Immature natural killer cell (primary cell): ENCODE measurements at regions not wholly inside any gene's neighbourhood (a gene's known extent, or its start where the extent isn't known, plus 50 kb on each side); places are given as distances from the start of the nearest gene placed in this dataset.
A peak's percentile ranks its signal among the peaks of the same experiment; 100 is the strongest.
"Not testable (repeated sequence)": the region's sequence is repeated elsewhere in the genome, so short reads cannot be mapped to it uniquely, and the experiment has no call there.

Experiments used
- DNase-seq, 3 donors: peaks; one replicate each; pipeline ENCODE4 v3.0.0; 2022; ENCODE audit warnings: mixed read lengths in 1 of 3
- H3K27ac Mint-ChIP-seq, 6 donors: one replicate each; pipeline ENCODE4 v1.8.0; 2020; ENCODE audit warnings: mixed read lengths in 6 of 6, mild to moderate bottlenecking in 5 of 6, inconsistent platforms in 4 of 6, moderate library complexity in 3 of 6
- H3K27me3 Mint-ChIP-seq, 3 donors: one replicate each; pipeline ENCODE4 v1.8.0; 2020 to 2021; ENCODE audit warnings: low read depth in 3 of 3, mild to moderate bottlenecking in 3 of 3, mixed read lengths in 3 of 3, moderate library complexity in 3 of 3, inconsistent platforms in 1 of 3
- H3K36me3 Mint-ChIP-seq, 3 donors: one replicate each; pipeline ENCODE4 v1.8.0; 2020; ENCODE audit warnings: mixed read lengths in 3 of 3, inconsistent platforms in 2 of 3, mild to moderate bottlenecking in 2 of 3
- H3K4me1 Mint-ChIP-seq, 2 donors: one replicate each; pipeline ENCODE4 v1.8.0; 2020; ENCODE audit warnings: inconsistent platforms in 2 of 2, mild to moderate bottlenecking in 2 of 2, mixed read lengths in 2 of 2, moderate library complexity in 1 of 2
- H3K4me3 Mint-ChIP-seq, 5 donors: one replicate each; pipeline ENCODE4 v1.8.0; 2020; ENCODE audit warnings: mild to moderate bottlenecking in 5 of 5, mixed read lengths in 5 of 5, inconsistent platforms in 3 of 5, moderate library complexity in 3 of 5
- H3K9me3 Mint-ChIP-seq, 6 donors: one replicate each; pipeline ENCODE4 v1.8.0; 2020; ENCODE audit warnings: mild to moderate bottlenecking in 6 of 6, mixed read lengths in 6 of 6, inconsistent platforms in 4 of 6, moderate library complexity in 3 of 6

GRCh38 chr16:27600381-27600780, 50.4 kb downstream of the KATNIP start:
- Mint-ChIP-seq H3K4me3 (no peak overlapping the region), H3K27ac (no peak overlapping the region), H3K9me3 (peaks cover 0 to 2% (median 0%) of the 10 kb centered on the region in 6 donors), H3K36me3 (peaks cover 0 to 3% (median 3%) of the 10 kb centered on the region in 3 donors), H3K4me1 (peaks cover 0 to 1% of the 10 kb centered on the region in 2 donors), H3K27me3 (peaks cover 0 to 2% (median 1%) of the 10 kb centered on the region in 3 donors)
- no peak for DNase-seq

- H3K36me3 Mint-ChIP-seq: peaks cover 0 to 3% (median 3%) of the 10 kb centered on the region in 3 donors
- no peak overlapping the region for H3K27ac Mint-ChIP-seq
- peaks cover 0 to 2% (median 0%) of the 10 kb centered on the region in 6 donors for H3K9me3 Mint-ChIP-seq
- no peak for DNase-seq
- H3K4me1 Mint-ChIP-seq: peaks cover 0 to 1% of the 10 kb centered on the region in 2 donors
- no peaks in the 10 kb centered on the region for H3K27me3 Mint-ChIP-seq
- H3K4me3 Mint-ChIP-seq: no peak overlapping the region
These were observed 52.2 kb downstream of the KATNIP start for GRCh38 chr16:27602103-27602502.

- H3K36me3 Mint-ChIP-seq: peaks cover 5 to 11% (median 6%) of the 10 kb centered on the region in 3 donors
These were observed 55.7 kb downstream of the KATNIP start for GRCh38 chr16:27605500-27606106.

GRCh38 chr16:27611340-27611739, 61.4 kb downstream of the KATNIP start:
- no peaks in the 10 kb centered on the region for H3K4me1 Mint-ChIP-seq
- no peak overlapping the region for H3K27ac Mint-ChIP-seq
- peaks cover 5 to 8% (median 6%) of the 10 kb centered on the region in 3 donors for H3K36me3 Mint-ChIP-seq
- no peak overlapping the region for H3K4me3 Mint-ChIP-seq
- DNase-seq: no peak
- H3K9me3 Mint-ChIP-seq: no peaks in the 10 kb centered on the region
- no peaks in the 10 kb centered on the region for H3K27me3 Mint-ChIP-seq

More at GRCh38 chr16:27605500-27606106, 55.7 kb downstream of the KATNIP start:
- not testable (repeated sequence) for H3K4me1 Mint-ChIP-seq, H3K9me3 Mint-ChIP-seq, H3K27ac Mint-ChIP-seq, H3K4me3 Mint-ChIP-seq, H3K27me3 Mint-ChIP-seq
- DNase-seq: peak; percentile 5 to 13 (median 13)

- peaks cover 5 to 6% (median 5%) of the 10 kb centered on the region in 3 donors for H3K36me3 Mint-ChIP-seq
- no peaks in the 10 kb centered on the region for H3K4me1 Mint-ChIP-seq
- H3K9me3 Mint-ChIP-seq: no peaks in the 10 kb centered on the region
- DNase-seq: no peak
- H3K4me3 Mint-ChIP-seq: no peak overlapping the region
- no peaks in the 10 kb centered on the region for H3K27me3 Mint-ChIP-seq
- H3K27ac Mint-ChIP-seq: no peak overlapping the region
These were observed 63.4 kb downstream of the KATNIP start for GRCh38 chr16:27613238-27613791.

- peaks cover 0 to 2% (median 0%) of the 10 kb centered on the region in 3 donors for H3K27me3 Mint-ChIP-seq
- no peaks in the 10 kb centered on the region for H3K4me1 Mint-ChIP-seq
- no peak overlapping the region for H3K4me3 Mint-ChIP-seq
- no peak for DNase-seq
- peaks cover 4 to 25% (median 8%) of the 10 kb centered on the region in 3 donors for H3K36me3 Mint-ChIP-seq
- no peak overlapping the region for H3K27ac Mint-ChIP-seq
- H3K9me3 Mint-ChIP-seq: no peaks in the 10 kb centered on the region
These were observed 67.7 kb downstream of the KATNIP start for GRCh38 chr16:27617665-27618064.

GRCh38 chr16:27618165-27618564, 68.2 kb downstream of the KATNIP start:
- Mint-ChIP-seq H3K4me3 (no peak overlapping the region), H3K36me3 (peaks cover 4 to 25% (median 8%) of the 10 kb centered on the region in 3 donors), H3K27me3 (peaks cover 0 to 2% (median 0%) of the 10 kb centered on the region in 3 donors), H3K27ac (no peak overlapping the region), H3K4me1 (no peaks in the 10 kb centered on the region), H3K9me3 (no peaks in the 10 kb centered on the region)
- DNase-seq: no peak

GRCh38 chr16:27618606-27619327, 68.8 kb downstream of the KATNIP start:
- H3K27ac Mint-ChIP-seq: no peak overlapping the region
- H3K36me3 Mint-ChIP-seq: peaks cover 4 to 25% (median 8%) of the 10 kb centered on the region in 3 donors
- no peak for DNase-seq
- H3K9me3 Mint-ChIP-seq: no peaks in the 10 kb centered on the region
- no peak overlapping the region for H3K4me3 Mint-ChIP-seq
- H3K4me1 Mint-ChIP-seq: no peaks in the 10 kb centered on the region
- peaks cover 0 to 2% (median 0%) of the 10 kb centered on the region in 3 donors for H3K27me3 Mint-ChIP-seq

- Mint-ChIP-seq H3K9me3 (no peaks in the 10 kb centered on the region), H3K4me3 (no peak overlapping the region), H3K36me3 (peaks cover 4 to 25% (median 8%) of the 10 kb centered on the region in 3 donors), H3K27me3 (peaks cover 0 to 2% (median 0%) of the 10 kb centered on the region in 3 donors), H3K27ac (no peak overlapping the region), H3K4me1 (no peaks in the 10 kb centered on the region)
- no peak for DNase-seq
These were observed 70.6 kb downstream of the KATNIP start for GRCh38 chr16:27620541-27620940.

- peaks cover 0 to 2% (median 0%) of the 10 kb centered on the region in 3 donors for H3K27me3 Mint-ChIP-seq
- no peak overlapping the region for H3K27ac Mint-ChIP-seq
- H3K9me3 Mint-ChIP-seq: no peaks in the 10 kb centered on the region
These were observed 74.5 kb downstream of the KATNIP start for GRCh38 chr16:27624154-27625049.

GRCh38 chr16:27625050-27625697, 75.2 kb downstream of the KATNIP start:
- DNase-seq: no peak
- no peak overlapping the region for H3K4me3 Mint-ChIP-seq
- H3K27me3 Mint-ChIP-seq: peaks cover 0 to 2% (median 0%) of the 10 kb centered on the region in 3 donors
- no peak overlapping the region for H3K27ac Mint-ChIP-seq
- peaks cover 0 to 17% (median 3%) of the 10 kb centered on the region in 3 donors for H3K36me3 Mint-ChIP-seq
- no peaks in the 10 kb centered on the region for H3K9me3 Mint-ChIP-seq
- no peaks in the 10 kb centered on the region for H3K4me1 Mint-ChIP-seq

More at GRCh38 chr16:27624154-27625049, 74.5 kb downstream of the KATNIP start:
- Mint-ChIP-seq H3K4me3 (no peak overlapping the region), H3K4me1 (no peaks in the 10 kb centered on the region), H3K36me3 (peaks cover 4 to 21% (median 8%) of the 10 kb centered on the region in 3 donors)
- no peak for DNase-seq

GRCh38 chr16:27627136-27627535, 77.2 kb downstream of the KATNIP start:
- Mint-ChIP-seq H3K36me3 (peaks cover 6 to 12% (median 10%) of the 10 kb centered on the region in 3 donors), H3K9me3 (no peaks in the 10 kb centered on the region), H3K27me3 (peaks cover 0 to 2% (median 0%) of the 10 kb centered on the region in 3 donors), H3K27ac (no peak overlapping the region), H3K4me3 (no peak overlapping the region), H3K4me1 (no peaks in the 10 kb centered on the region)
- no peak for DNase-seq
